ENCODE measurements at regions not wholly inside any gene's neighbourhood (a gene's known extent, or its start where the extent isn't known, plus 50 kb on each side); places are given as distances from the start of the nearest gene placed in this dataset.

DNA sequence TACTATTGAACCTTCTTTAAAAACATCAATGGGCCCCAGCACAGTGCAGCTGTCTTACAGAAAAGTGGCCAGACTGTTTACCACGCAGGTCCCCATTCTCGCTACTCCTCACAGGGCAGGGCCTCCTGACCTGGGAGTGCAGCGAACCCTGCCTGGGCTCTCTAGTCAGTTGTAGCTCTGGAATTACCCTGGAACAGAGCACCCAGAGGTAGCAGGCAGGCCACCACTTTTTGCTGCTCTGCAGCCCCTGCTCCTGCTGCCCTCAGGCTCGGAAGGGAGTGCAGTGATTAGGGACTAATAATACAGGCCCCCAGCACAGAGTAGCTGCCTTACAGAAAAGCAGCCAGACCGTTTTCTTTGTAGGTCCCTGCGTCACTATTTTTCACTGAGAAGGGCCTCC lies 1563.0 kb downstream of the SUCLG1 start:
- no peak overlapping the region for H3K4me3 ChIP-seq (replicated peaks in 1 of 2; ENCODE audit: low read depth in 2 of 2, low read length in 2 of 2)
- TF ChIP-seq, protein P1, sequence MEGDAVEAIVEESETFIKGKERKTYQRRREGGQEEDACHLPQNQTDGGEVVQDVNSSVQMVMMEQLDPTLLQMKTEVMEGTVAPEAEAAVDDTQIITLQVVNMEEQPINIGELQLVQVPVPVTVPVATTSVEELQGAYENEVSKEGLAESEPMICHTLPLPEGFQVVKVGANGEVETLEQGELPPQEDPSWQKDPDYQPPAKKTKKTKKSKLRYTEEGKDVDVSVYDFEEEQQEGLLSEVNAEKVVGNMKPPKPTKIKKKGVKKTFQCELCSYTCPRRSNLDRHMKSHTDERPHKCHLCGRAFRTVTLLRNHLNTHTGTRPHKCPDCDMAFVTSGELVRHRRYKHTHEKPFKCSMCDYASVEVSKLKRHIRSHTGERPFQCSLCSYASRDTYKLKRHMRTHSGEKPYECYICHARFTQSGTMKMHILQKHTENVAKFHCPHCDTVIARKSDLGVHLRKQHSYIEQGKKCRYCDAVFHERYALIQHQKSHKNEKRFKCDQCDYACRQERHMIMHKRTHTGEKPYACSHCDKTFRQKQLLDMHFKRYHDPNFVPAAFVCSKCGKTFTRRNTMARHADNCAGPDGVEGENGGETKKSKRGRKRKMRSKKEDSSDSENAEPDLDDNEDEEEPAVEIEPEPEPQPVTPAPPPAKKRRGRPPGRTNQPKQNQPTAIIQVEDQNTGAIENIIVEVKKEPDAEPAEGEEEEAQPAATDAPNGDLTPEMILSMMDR (IDR thresholded peaks at IDR 0.05; ENCODE audit: low read depth, low read length), result no peak
- no peak for DNase-seq (ENCODE audit: low read depth in 2 of 2)

DNA sequence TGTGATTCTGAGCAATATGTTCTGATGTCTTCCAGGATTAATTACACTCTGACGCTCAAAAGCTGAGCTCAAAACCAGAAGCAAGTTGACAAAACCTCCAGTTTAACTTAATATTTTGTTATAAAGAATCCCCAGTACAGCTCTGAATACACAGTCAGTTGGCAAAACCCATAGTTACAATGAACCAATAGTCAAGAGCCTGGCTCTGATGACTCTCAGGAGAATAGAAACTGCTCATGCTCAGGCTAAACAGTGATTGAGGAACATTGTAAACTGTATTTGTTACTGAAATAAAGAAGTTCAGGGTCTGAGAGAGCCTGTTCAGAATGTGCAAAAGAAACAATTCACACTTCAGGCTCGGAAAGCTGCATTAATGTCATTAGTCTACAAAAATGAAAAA lies 1565.9 kb downstream of the SUCLG1 start:
- H3K4me3 ChIP-seq (replicated peaks in 1 of 2; ENCODE audit: low read depth in 2 of 2, low read length in 2 of 2), result no peak overlapping the region
- TF ChIP-seq, protein P1 (IDR thresholded peaks at IDR 0.05; ENCODE audit: low read depth, low read length), result no peak
- no peak for DNase-seq (ENCODE audit: low read depth in 2 of 2)

DNA sequence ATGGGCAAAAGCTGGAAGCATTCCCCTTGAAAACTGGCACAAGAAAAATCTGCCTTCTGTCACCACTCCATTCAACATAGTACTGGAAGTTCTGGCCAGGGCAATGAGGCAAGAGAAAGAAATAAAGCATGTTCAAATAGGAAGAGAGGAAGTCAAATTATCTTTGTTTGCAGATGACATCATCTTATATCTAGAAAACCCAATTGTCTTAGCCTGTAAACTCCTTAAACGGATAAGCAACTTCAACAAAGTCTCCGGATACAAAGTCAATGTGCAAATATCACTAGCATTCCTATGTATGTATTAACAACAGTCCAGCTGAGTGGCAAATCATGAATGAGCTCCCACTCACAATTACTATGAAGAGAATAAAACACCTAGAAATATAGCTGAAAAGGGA lies 1579.3 kb downstream of the SUCLG1 start:
- DNase-seq (ENCODE audit: low read depth in 2 of 2), result peak; percentile 4 to 64
- H3K4me3 ChIP-seq (replicated peaks in 1 of 2; ENCODE audit: low read depth in 2 of 2, low read length in 2 of 2), result no peak overlapping the region
- TF ChIP-seq, protein P1 (IDR thresholded peaks at IDR 0.05; ENCODE audit: low read depth, low read length), result no peak

DNA sequence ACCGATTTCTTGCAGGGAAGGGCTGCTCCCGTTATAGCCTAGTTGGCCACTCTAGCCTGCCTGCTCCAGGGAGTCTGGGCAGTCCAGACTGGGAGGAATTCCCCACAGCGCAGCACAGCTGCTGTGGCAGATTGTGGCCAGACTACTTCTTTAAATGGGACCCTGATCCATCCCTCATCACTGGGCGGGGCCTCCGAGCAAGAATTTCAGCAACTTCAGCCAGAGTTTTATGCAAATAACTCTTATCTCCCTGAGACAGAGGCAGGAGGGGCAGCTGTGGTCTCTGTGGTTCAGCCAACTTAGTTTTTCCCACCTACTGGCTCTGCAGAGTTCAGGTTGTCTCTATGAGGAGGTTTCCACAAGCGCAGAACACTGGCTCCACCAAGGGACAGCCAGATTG lies 1583.2 kb downstream of the SUCLG1 start:
- H3K4me3 ChIP-seq (replicated peaks in 1 of 2; ENCODE audit: low read depth in 2 of 2, low read length in 2 of 2), result no peak overlapping the region
- TF ChIP-seq, protein P1 (IDR thresholded peaks at IDR 0.05; ENCODE audit: low read depth, low read length), result no peak
- no peak for DNase-seq (ENCODE audit: low read depth in 2 of 2)

DNA sequence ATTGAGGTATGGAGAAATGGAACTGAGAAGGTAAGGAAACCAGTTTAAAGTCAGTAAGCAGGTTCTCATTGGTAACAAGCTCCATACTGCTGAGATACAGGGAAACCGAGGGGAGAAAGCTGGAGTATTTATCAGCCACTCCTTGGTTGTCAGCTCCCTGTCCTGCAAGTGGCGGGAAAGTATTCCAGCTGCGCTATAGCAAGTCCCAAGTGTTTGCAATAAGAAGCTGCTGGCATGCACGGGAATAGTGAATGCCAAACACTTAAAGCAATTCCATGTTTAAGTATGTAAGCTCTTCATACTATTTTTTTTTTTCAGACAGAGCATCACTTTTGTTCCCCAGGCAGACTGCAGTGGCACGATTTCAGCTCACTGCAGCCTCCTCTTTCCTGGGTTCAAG lies 1601.1 kb downstream of the SUCLG1 start:
- H3K4me3 ChIP-seq (replicated peaks in 1 of 2; ENCODE audit: low read depth in 2 of 2, low read length in 2 of 2), result no peak overlapping the region
- TF ChIP-seq, protein P1 (IDR thresholded peaks at IDR 0.05; ENCODE audit: low read depth, low read length), result no peak
- DNase-seq (ENCODE audit: low read depth in 2 of 2), result peak in 1 of 2 donors; percentile 41

DNA sequence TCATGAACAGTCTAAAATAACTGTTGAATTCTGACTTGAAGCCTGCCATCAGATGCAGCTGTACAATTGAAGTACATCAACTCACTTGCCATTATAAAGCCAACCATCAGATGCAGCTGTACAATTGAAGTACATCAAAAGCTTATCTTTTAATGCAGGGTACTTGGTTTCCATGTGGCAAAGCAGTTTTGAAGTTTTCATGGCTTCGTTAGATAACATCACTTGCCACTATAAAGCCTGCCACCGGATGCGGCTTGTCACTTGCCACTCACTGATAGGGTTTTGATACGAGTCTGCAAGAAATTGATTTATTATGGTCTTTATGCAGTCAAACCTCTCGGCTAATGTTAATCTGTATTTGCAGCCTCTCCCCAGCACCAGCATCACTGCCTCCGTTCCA lies 1605.8 kb downstream of the SUCLG1 start:
- TF ChIP-seq, protein P1 (IDR thresholded peaks at IDR 0.05; ENCODE audit: low read depth, low read length), result no peak

DNA sequence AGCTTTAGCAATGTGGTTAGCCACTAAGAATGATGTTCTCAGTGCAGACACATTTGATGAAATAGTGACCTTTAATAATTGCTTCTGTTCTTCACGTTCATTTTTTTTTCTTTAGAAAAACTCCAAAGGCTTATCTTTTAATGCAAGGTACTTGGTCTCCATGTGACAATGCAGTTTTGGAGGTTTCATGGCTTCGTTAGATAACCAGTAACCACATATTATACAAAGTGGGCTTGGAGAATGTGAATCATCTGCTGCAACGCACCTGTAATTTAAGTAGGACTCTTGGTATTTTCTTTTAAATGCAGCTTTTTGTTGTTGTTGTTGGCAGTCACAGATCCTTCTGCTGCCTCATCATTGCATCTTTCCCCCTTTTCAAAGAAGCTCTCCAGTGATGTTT lies 1606.3 kb downstream of the SUCLG1 start:
- TF ChIP-seq, protein P1 (IDR thresholded peaks at IDR 0.05; ENCODE audit: low read depth, low read length), result no peak
- H3K4me3 ChIP-seq (replicated peaks in 1 of 2; ENCODE audit: low read depth in 2 of 2, low read length in 2 of 2), result no peak overlapping the region
- DNase-seq (ENCODE audit: low read depth in 2 of 2), result no peak

More for the DNA sequence above, 1605.8 kb downstream of the SUCLG1 start:
- no peak overlapping the region for H3K4me3 ChIP-seq (replicated peaks in 1 of 2; ENCODE audit: low read depth in 2 of 2, low read length in 2 of 2)
- DNase-seq (ENCODE audit: low read depth in 2 of 2), result no peak
